GM12864 (cell line): ENCODE measurements at regions not wholly inside any gene's neighbourhood (a gene's known extent, or its start where the extent isn't known, plus 50 kb on each side); places are given as distances from the start of the nearest gene placed in this dataset.

ENCODE experiments used
- DNase-seq: peaks from one replicate; pipeline ENCODE4 v3.0.0-alpha.2; 2011; ENCODE audit warnings: low read depth
- H3K4me3 ChIP-seq: 2 replicates; pipeline ENCODE4 v1.5.1; 2011; ENCODE audit warnings: mild to moderate bottlenecking, low read depth, low read length, control low read depth
- TF ChIP-seq, protein P1 (sequence below): IDR thresholded peaks from 2 replicates; pipeline ENCODE4 v1.5.1; 2011; ENCODE audit warnings: low read depth, mild to moderate bottlenecking, moderate library complexity, low read length, control low read depth, inconsistent platforms; ENCODE audit errors: missing control alignments

- no peak overlapping the region for H3K4me3 ChIP-seq
- TF ChIP-seq, protein P1, sequence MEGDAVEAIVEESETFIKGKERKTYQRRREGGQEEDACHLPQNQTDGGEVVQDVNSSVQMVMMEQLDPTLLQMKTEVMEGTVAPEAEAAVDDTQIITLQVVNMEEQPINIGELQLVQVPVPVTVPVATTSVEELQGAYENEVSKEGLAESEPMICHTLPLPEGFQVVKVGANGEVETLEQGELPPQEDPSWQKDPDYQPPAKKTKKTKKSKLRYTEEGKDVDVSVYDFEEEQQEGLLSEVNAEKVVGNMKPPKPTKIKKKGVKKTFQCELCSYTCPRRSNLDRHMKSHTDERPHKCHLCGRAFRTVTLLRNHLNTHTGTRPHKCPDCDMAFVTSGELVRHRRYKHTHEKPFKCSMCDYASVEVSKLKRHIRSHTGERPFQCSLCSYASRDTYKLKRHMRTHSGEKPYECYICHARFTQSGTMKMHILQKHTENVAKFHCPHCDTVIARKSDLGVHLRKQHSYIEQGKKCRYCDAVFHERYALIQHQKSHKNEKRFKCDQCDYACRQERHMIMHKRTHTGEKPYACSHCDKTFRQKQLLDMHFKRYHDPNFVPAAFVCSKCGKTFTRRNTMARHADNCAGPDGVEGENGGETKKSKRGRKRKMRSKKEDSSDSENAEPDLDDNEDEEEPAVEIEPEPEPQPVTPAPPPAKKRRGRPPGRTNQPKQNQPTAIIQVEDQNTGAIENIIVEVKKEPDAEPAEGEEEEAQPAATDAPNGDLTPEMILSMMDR: no peak
- no peak for DNase-seq
Observed at GRCh38 chr2:176854062-176854461, 358.5 kb upstream of the HNRNPA3 start.

DNA sequence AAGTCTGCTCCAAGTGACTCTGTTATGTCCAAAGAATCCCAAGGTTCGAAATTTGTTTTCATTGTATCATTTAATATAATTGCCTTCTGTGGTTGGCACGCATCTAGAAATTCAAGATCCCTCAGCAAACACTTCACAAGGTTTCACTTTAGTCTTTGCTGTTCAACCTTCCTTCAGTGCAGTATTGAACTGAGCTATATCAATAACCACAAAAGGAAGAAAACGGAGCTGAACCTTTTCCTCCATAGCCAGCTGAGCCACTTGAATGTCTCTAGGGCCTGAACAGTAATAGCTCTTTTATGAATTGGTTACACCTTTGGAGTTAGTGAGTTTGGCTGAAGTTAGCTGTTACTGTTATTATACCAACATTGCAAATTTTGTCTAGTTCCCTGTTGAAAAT, 357.7 kb upstream of the HNRNPA3 start:
- TF ChIP-seq, protein P1: no peak
- DNase-seq: no peak
- no peak overlapping the region for H3K4me3 ChIP-seq

- TF ChIP-seq, protein P1: no peak
- no peak for DNase-seq
- H3K4me3 ChIP-seq: no peak overlapping the region
Observed at GRCh38 chr2:176856683-176857082, 355.9 kb upstream of the HNRNPA3 start.

DNA sequence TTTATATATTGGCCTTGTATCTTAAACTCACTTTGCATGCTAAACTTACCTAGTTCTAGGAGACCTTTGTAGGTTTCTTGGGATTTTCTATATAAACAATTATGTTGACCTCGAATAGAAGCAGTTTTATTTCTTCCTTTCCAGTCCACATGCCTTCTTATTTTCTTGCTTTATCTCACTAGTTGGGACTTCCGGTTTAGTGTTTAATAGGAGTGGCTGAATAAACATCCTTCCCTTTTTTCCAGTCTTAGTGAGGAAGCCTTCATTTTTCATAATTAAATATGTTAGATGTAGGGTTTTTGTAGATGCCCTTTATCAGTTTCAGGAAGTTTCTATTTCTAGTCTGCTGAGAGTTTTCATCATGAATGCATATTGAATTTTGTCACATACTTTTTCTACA, 347.3 kb upstream of the HNRNPA3 start:
- DNase-seq: no peak
- TF ChIP-seq, protein P1: no peak
- H3K4me3 ChIP-seq: no peak overlapping the region

DNA sequence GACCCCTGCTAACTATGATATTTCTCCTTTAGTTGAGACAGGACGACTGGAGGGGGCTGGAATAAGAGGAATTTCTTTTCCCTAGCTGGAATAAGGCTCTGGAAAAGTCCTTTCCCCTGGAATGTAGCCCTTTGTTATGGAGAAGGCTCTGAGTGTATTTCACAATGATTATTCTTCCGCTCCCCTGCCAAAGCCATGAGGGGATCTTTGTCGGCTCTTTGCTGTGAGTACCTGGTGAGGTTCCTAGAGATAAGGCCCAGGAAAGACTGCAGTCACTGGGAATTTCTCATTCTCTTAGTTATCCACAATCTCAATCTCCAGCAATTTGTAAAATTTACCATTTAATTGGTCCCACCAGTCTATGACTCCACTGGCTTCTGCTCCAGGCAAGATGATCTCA, 340.2 kb upstream of the HNRNPA3 start:
- DNase-seq: no peak
- TF ChIP-seq, protein P1: no peak
- no peak overlapping the region for H3K4me3 ChIP-seq

DNA sequence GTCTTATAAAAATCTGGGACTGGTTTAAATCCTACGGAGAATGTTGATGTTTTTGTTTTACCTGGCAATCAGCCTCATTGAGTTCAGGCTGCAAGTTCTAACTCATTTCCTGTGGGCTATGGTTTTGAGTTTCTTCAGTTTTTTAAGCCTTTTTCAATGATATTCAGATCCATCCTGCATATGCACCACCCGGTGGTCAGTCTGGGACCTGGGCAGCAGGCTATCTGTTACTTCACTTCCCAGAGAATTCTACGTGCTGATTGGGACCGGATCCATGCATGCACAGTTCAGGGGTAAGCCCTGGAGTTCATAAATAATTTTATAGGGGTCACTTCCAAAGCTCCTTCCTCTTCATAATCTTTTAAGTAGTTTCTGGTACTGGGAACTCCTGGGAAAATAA, 339.2 kb upstream of the HNRNPA3 start:
- TF ChIP-seq, protein P1: no peak
- no peak overlapping the region for H3K4me3 ChIP-seq
- DNase-seq: no peak

DNA sequence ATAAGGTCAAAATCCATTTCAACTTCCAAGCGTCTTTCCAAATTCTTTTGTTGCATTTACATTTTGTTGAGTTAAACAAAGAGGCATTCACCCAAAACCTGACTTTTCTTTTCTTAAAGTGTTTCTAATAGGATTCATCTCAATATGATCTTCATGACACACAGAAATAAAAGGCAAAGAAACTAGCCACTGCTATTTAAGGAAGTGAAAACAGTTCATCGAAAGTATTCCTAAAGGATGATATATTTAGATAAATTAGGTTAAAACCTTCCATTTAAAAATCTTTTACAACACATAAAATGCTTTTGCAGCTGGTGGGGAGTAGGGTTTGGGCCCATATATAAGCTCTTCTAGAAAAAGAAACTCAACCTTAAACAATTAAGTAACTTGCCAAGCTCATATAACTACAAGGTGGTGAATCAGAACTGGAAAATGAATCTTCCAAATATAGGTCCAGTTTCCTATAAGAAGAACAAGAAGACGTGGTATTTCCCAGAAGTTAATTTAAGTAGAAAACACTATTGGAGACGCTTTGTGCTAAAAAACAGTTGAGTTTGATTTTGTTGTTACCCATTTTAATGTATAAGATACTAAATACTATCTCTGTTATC, 336.0 kb upstream of the HNRNPA3 start:
- DNase-seq: no peak
- TF ChIP-seq, protein P1: no peak
- no peak overlapping the region for H3K4me3 ChIP-seq
